Keratinocyte (primary cell): ENCODE measurements at regions not wholly inside any gene's neighbourhood (a gene's known extent, or its start where the extent isn't known, plus 50 kb on each side); places are given as distances from the start of the nearest gene placed in this dataset.

Experiments used
- CTCF ChIP-seq, 3 experiments: IDR thresholded peaks in 1 of 3; conservative IDR thresholded peaks in 1 of 3; optimal IDR thresholded peaks in 1 of 3; 2 replicates in 2 of 3; 3 replicates in 1 of 3; pipeline versions ENCODE3 to v1.5.1; 2011; ENCODE audit warnings: low read length in 3 of 3, mild to moderate bottlenecking in 3 of 3, moderate library complexity in 2 of 3, control low read depth in 1 of 3, inconsistent platforms in 1 of 3; ENCODE audit not compliant: insufficient read depth in 2 of 3; ENCODE audit errors: extremely low read depth in 1 of 3
- EZH2 ChIP-seq: IDR thresholded peaks from one replicate; pipeline ENCODE4 v1.6.1; 2012; ENCODE audit warnings: inconsistent platforms, mild to moderate bottlenecking, low read length, moderate library complexity

DNA sequence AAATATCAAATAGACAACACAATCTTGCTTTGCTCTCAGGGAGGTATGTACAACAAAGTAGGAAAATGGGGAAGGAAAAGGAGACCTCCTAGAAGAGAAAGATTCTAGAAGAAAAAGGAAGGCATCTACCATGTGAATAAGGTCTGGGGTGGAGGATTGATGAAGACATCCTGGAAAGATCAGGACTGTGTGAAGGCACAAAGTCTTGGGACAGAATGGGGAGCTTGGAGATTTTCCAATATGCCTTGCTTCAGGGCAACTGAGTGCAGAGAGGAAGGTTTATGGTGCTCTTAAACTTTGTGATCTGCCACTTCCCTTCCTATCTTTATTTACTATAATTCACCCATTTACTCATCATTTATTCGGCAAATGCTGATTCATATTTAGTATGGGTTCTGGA is 352.0 kb downstream of the PLPP3 start:
- no peak for TF ChIP-seq CTCF (optimal IDR thresholded peaks at IDR 0.05 in 1 of 3, IDR thresholded peaks at IDR 0.05 in 1 of 3, conservative IDR thresholded peaks at IDR 0.05 in 1 of 3; ENCODE audit: extremely low read depth in 1 of 3, insufficient read depth in 2 of 3, low read length in 3 of 3)
- TF ChIP-seq EZH2: no peak
